ENCODE measurements at regions not wholly inside any gene's neighbourhood (a gene's known extent, or its start where the extent isn't known, plus 50 kb on each side); places are given as distances from the start of the nearest gene placed in this dataset.
"Not testable (repeated sequence)": the region's sequence is repeated elsewhere in the genome, so short reads cannot be mapped to it uniquely, and the experiment has no call there.

DNA sequence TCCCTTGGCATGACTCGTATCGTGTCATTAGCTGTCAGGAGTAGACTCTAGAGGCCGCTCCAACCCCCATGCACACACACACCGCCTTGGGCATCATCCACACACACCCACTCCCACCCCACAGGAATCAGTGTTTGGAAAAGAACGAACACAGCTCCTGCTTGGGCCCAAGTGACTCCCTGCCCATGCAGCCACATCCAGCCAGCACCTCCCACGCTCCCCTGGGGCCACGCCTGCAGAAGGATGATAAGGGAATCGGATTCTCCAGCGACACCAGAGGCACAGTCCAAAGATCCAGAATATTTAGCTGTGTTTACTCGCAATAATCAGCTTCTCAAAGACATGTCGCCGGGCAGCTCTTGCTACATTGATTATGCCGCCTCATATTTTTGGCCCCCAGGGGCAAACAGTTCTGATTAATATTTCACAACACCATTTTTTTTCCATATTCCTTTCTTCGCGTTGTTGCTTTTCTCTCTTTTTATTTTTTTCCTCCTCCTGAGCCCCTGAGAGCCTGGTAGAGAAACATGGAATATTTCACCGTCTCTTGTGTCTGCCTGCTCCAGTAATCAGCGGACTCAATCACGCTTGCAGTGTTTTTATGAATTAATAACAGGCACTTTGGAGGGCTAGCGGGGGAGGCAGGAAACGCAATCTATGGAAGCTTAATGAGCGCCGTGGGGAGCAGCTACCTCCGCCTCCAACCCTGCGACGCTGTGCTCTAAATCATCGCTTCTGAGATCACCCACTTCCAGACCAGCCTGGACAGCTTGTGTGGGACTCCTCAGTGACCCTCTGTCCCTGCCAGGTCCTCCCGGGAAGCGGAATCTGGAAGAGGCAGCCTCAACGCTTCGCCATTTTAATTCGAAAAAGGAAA is 221.4 kb downstream of the TLE3 start:
- DNase-seq (ENCODE audit: extremely low read depth in 1 of 2, low read depth in 1 of 2), result no peak

DNA sequence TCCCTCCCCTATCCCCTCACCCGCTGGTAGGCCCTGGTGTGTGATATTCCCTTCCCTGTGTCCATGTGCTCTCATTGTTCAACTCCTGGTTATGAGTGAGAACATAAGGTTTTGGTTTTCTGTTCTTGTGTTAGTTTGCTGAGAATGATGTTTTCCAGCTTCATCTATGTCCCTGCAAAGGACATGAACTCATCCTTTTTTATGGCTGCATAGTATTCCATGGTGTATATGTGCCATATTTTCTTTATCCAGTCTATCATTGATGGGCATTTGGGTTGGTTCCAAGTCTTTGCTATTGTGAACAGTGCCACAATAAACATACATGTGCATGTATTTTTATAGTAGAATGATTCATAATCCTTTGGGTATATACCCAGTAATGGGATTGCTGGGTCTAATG is 217.8 kb downstream of the TLE3 start:
- DNase-seq (ENCODE audit: extremely low read depth in 1 of 2, low read depth in 1 of 2), result not testable (repeated sequence)

DNA sequence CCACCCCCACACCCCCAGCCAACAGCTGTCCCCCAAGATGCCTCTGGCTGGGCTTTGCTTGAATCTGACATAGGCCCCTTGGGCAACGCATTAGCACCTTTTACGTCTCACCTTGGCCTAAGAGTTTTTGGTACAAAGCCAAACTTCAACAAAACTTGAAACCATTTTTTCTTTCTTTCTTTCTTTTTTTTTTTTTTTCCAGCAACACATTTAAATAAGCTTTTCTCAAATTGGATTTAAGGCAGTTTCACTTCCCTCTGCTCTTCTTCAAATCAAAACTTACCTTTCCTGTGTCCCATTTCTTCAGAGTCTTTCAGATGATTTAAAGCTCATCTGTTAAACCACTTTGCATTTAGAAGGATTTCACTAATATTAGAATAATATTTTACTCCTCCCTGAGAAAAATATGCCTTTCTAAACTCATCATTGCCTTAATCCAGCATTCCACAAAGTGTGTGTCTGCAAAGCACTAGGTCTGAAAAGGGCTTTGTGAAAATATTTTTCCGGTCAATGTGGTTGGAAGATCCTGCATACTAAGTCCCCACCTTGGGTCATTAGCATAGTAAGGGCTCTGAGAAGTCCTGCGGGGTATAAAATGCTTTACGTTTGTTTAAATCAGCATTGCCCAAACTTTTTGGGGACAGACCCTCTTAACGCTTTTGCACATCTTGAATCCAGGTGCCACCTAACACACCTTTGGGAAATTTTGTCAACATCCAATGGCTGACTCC is 217.0 kb downstream of the TLE3 start:
- DNase-seq (ENCODE audit: extremely low read depth in 1 of 2, low read depth in 1 of 2), result no peak

DNA sequence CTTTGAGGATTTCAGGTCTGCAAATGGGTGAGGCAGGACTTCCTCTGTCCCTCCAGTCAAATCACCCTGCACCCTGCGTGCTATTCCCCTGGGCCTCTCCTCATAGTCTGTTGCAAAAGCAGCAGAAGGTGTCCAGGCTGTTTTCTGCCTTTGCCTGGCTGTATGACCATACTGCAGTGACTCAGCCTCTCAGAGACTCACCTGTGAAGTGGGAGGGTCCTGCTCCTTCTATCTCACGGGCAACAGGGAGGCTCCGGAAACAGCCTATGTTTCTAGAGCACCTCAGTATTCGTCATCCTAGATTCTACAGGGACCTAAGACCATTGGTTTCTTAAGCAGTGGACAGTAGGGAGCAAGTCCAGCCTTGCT is 216.4 kb downstream of the TLE3 start:
- no peak for DNase-seq (ENCODE audit: extremely low read depth in 1 of 2, low read depth in 1 of 2)

DNA sequence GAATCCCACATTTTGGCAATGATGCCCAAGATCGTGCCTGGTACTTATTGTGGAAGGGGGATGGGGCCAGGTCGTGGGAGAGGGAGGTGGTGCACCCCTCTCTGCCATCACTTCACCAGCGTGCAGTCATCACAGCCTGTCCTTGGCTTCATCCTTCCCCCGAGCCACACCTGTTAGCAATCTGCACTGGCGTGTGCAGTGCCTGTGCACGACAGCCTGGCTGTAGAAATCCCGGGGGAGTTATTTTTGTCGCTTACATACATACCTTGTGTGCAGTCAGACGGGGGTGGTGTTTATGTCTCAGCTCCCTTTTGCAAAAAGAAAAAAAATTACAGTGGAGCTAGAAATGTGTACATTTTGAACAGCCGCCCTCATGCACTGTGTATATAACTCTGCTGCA is 216.0 kb downstream of the TLE3 start:
- DNase-seq (ENCODE audit: extremely low read depth in 1 of 2, low read depth in 1 of 2), result no peak

DNA sequence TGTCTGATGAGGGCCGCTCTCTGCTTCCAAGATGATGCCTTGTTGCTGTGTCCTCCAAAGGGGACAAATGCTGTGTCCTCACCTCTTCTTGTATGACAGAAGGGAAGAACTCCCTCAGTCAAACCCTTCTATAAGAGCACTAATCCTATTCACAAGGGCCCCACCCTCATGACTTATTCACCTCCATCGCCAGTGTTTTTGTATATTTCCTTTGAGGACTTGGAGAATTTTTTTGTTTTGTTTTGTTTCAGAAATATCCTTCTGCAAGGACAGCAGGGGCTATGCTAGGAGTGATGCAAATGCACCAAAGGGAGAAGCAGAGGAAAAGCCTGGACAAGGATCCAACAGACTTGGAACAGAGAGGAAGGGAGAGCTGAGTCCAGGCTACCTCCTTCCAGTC is 214.4 kb downstream of the TLE3 start:
- no peak for DNase-seq (ENCODE audit: extremely low read depth in 1 of 2, low read depth in 1 of 2)

DNA sequence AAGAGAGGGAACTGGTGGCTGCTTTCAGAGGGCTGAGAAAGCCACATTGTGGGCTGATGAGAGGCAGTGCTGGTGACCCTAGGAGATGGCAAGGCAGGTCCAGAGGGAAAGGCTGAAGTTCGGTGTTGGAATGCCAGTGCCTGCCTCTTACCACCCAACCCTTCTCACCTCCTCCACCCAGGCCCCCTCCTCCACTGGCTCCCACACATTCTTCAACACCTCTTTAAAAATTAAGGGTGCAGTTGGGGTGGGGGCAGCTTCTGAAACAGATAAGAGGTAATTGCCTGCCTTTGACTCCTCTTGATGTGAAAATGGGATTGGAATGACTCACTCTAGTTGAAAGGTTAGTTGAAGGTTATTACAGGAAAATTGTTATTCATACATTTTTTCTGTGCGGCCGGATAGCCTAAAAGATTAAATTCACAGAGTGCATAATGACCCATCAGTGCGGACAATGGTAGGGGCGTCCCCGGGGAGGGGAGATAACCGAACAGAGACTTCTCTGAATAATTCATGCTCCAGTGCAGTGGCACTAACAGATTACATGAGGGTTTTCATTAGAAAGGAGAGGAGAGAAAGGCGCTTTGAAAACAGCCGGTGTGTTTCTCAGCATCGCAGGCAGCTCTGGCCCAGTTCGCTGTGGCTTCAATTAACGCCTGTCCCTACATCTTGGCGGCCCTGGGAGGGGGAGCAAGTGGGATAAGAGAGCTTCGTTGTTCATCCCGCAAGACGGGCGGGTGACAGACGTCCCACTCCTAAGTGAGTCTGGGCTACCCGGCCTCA is 212.4 kb downstream of the TLE3 start:
- DNase-seq (ENCODE audit: extremely low read depth in 1 of 2, low read depth in 1 of 2), result no peak

DNA sequence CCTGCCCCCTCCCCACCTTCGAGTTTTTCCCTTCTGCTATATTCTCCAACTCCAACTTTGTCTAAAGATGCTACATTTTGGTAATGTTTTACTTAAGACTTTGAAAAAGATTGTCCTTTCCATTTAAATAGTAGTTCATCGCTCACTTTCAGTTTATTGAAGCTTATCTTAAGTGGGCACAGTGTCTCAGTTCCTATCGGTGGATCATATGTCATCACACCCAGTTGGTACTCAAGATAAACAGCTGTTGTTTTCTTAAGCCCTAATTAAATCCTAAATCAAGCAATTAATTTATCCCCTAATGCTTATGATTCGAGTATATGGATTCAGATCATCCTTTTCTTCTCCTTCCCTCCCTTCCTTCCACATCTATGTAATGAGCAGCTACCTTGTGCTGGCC is 210.7 kb downstream of the TLE3 start:
- DNase-seq (ENCODE audit: extremely low read depth in 1 of 2, low read depth in 1 of 2), result no peak

DNA sequence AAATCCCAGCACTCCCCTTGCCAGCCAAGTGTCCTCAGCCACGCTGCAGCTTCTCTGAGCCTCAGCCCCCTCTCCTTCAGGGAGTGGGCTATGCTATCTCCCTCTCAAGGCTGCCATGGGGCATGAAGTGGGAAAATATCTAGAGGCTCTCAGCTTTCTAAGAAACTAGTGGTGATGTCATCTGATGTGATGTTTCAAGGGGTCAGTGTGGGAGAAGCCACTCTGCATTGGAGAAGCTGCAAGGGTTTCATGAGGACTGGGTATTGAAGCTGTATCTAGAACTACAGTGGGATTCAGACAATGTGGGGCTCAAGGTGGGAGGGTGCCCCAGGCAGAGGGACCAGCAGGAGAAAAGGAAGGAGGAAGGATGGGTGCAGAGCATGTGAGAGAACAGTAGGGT is 210.2 kb downstream of the TLE3 start:
- DNase-seq (ENCODE audit: extremely low read depth in 1 of 2, low read depth in 1 of 2), result no peak

DNA sequence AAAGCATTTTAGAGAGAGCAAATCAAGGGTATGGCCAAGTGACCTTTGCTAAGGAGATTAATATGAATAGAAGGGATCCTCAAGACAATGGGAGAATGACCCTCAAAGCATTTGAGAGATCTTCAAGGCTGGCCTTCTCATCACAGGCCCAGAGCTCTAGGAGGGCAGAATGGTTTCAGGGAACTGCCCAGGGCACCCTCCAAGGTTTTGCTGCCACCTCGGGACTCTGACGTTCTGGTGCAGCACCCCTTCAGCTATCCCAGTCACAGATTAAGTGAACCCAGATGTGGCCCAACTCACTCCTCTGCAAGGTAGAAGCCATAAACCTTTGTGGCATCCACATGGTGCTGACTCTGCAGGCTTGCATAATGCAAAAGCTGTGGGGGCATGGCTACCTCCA is 209.3 kb downstream of the TLE3 start:
- DNase-seq (ENCODE audit: extremely low read depth in 1 of 2, low read depth in 1 of 2), result no peak

DNA sequence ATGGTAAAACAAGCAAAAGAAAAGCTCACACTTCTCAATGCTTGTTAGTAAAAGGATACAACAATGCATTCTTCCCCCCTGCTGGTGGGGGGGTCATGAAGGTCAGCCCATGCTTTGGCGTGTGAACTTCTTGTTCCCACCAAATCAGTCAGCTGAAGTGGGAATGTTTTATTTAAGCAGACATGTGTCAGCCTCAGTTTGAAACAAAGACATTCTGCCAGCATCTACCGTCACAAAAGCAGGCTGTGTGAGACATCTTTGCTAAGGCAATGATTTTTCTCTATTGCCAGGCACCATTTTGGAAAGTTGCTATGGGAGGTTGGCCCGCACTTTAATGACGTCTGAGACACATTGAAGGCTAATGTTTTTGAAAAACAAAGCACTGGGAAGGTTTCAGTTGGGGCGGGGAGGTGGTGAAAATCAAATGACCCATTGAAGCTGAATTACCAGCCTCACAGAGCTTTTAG is 206.6 kb downstream of the TLE3 start:
- no peak for DNase-seq (ENCODE audit: extremely low read depth in 1 of 2, low read depth in 1 of 2)

DNA sequence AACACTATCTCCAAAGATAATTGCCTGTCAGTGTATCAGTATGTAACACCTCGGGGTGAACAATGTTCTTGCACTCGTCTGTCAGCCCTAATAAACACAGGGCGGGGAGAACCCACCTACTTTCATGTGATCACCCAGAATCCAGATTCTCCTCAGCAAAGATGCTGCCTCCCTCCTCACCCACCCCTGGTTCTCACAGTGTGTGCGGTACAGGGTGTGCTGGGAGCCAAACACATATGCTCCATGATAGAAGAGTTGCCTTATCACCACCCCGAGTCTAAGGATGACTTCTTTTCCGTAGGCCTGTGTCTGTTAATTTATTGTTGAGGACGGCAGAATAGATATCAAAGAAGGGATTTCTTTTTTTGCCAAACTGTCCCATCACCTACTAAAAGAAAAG is 206.1 kb downstream of the TLE3 start:
- no peak for DNase-seq (ENCODE audit: extremely low read depth in 1 of 2, low read depth in 1 of 2)

DNA sequence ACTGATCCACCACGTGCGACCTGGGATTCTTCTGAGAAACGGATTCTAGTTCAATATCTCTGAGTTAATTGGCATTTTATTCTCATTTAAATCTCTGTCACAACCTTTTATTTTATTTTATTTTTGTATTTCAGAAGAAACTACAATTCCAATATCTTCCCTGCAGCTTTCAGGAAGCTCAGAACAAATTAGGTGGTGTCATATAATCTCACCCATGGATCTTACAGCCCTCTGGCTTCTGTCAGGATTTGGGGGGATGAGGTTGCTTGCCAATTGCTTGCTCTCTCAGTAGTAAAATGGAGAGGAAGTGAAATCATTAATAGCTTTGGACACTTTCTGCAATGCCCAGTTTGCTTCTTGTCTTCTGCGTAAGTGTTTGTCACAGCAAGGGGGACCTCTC is 205.4 kb downstream of the TLE3 start:
- DNase-seq (ENCODE audit: extremely low read depth in 1 of 2, low read depth in 1 of 2), result no peak

DNA sequence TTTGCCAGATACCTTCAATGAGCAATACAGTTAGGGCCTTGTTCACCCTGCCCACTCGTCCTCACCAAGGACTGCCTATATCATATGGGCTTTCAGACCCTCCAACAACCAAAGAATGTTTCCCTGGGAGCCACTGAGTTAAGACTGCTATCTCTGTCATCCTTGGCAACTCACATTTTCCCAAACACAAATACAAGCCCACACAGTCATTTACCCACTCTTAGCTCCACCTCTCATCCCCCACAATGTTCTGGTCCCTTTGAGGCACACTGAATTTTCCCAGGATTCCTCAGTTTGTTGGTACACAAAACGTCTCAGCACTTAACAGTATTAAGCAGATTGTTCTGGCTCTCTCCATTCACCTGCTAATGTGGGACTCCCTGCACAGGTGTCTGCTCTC is 204.6 kb downstream of the TLE3 start:
- DNase-seq (ENCODE audit: extremely low read depth in 1 of 2, low read depth in 1 of 2), result no peak

DNA sequence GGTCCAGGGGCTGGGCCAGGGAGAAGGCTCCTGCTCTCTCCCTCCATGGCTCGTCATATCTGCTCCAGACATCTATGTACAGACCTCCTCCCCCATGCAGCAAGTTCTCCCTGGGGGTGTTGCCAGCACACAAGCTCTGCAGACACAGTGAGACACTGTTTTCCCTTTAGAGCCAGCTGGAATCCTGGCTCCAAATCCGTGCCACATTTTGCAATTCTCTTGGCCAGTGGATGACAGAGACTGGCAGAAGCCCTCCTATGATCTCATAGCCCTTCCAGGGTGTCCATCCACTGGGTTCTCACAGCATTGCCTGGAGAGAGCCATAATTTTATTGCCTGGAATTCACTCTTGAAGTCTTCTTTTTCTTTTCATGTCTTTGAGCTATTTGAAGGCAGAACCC is 203.9 kb downstream of the TLE3 start:
- DNase-seq (ENCODE audit: extremely low read depth in 1 of 2, low read depth in 1 of 2), result no peak

DNA sequence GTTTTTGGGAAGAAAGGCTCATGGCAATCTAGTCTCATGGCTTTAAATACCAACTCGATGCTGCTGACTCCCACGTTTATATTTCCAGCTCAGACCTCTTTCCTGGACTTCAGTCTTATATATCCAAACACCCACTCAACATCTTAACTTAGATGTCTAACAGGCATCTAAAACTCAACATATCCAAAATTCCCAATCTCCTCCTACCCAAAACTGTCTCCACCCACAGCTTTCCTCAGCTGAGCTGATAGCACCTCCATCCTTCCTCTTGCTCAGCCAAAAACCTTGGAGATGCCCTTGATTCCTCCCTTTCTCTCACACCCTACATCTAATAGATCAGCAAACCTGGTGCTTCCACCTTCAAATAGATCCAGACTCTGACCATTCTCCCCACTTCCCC is 202.5 kb downstream of the TLE3 start:
- no peak for DNase-seq (ENCODE audit: extremely low read depth in 1 of 2, low read depth in 1 of 2)

DNA sequence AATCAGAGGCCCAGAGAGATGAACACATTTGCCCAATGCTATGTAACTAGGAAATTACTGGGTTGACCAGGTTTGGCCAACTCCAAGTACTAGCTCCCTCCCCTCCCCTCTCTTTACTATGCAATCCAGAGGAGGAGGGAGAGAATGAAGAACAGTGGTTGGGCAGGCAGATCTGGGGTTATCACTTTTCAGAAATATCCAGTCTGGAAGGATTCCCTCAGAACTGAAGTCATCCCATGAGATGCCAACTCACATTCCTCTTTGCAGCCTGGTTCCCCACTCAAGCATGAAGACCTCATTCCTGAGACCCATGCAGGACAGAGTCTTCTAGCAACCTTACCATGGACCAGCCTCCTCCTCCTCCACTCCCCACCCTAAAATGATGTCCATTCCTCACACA is 201.1 kb downstream of the TLE3 start:
- no peak for DNase-seq (ENCODE audit: extremely low read depth in 1 of 2, low read depth in 1 of 2)

DNA sequence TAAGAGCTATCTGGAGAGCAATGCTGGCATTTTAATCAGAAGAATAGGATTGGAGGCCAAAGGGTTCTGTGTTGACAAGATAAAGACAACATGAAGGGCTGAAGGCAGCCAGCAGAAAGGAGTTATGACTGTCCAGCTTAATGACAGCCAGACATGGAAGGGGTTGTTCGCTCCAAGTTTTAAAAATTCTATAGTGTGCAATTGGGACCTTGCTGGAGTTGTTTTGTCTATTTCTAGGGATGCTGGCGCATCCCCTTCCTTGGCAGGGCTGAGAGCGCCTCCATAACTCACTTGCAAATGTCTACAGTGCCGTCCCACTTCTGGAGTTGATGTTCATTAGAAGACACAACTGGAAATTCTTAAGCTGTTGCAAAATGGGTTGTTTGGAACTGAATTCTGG is 200.7 kb downstream of the TLE3 start:
- DNase-seq (ENCODE audit: extremely low read depth in 1 of 2, low read depth in 1 of 2), result no peak

DNA sequence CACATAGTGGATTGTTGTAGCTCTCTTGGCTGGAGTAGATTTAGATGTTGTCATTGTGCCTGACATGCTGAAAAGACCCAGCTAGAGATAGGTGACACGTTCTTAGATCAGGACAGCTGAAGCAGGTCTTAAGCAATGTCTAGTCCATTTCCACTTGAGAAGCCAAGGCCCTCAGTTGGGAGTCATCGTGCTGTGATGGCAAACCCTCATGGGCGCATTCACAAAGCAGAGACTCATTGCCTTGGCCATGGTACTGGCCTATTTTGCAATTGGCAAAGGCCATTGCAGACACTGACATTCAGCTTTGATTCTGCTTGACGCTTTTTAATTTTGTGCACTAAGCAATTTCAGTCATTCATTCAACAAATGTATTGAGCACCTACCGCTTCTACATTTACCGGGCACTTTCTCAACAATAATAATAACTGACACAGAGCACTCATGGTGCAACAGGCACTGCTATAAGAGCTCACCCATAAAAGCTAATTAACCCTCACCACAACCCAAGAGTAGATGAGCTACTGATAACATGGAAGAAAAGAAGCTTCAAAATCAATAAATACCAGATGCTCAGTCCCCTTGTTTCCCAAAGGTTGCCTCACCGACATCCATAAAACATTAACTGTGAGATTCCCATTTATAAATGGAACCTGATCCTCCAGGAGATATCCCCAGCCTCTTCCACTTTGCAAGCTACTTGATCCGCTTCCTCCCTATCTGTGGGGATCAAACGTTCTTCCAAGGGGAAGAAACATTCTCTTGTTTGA is 200.1 kb downstream of the TLE3 start:
- no peak for DNase-seq (ENCODE audit: extremely low read depth in 1 of 2, low read depth in 1 of 2)

DNA sequence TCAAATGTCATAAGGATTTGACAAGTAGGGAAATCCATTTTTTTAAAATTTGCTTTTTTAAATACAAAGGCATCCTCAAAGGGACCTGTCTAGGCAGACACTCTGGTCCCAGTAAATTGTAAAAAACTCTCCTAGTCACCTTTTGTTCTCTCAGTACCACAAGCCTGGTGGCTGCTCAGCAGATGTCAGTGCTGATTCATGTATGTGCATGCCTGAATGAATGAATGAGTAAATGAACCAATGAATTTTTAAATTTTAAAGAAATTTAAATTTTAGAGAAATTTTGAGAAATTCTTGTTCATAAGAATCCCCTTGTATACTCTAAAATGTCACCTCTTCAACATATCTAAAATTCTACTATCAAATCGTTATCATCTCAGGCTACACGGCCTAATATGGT is 199.5 kb downstream of the TLE3 start:
- DNase-seq (ENCODE audit: extremely low read depth in 1 of 2, low read depth in 1 of 2), result no peak

Data from stimulated activated CD8-positive, alpha-beta memory T cell treated with anti-CD3 and anti-CD28 coated beads, Interleukin-7, amount 100 ng/mL, for 48 hours (primary cell).